HL-60 (cell line): ENCODE measurements at regions not wholly inside any gene's neighbourhood (a gene's known extent, or its start where the extent isn't known, plus 50 kb on each side); places are given as distances from the start of the nearest gene placed in this dataset.

Experiments used
- CTCF ChIP-seq: IDR thresholded peaks from one replicate; pipeline ENCODE4 v1.5.1; 2011; ENCODE audit warnings: low read length, control low read depth, inconsistent platforms; ENCODE audit not compliant: insufficient read depth
- GABPA ChIP-seq: IDR thresholded peaks from 2 replicates; pipeline ENCODE4 v1.6.1; 2012; ENCODE audit warnings: low read depth
- POLR2AphosphoS5 ChIP-seq: IDR thresholded peaks from 2 replicates; pipeline ENCODE4 v1.6.1; 2012; ENCODE audit warnings: low read depth
- SPI1 ChIP-seq: IDR thresholded peaks from 2 replicates; pipeline ENCODE4 v1.6.1; 2012; ENCODE audit warnings: low read depth, mild to moderate bottlenecking, borderline replicate concordance
- TF ChIP-seq, protein P1 (sequence below): IDR thresholded peaks from 2 replicates; pipeline ENCODE4 v1.6.1; 2012; ENCODE audit warnings: low read depth; ENCODE audit not compliant: insufficient replicate concordance

DNA sequence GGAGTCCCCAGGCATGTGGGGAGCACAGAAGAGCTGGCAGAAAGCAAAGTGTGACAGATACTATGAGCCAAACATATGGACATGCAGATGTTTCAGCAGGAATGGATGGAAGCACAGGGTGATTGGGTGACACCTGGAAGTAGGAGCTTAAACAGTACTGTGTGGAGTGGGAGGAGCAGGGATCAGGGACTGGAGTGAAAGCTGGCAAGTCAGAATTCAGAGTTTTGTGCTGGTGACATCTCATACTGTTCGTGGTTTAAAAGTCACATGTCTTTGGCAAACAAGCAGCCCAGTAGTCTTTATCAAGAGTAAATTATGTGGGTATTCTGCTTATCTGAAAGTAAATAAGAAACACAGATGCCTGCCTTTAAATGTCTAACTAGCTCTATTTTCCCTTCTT is 408.2 kb downstream of the COG6 start:
- no peak for TF ChIP-seq CTCF
- no peak for TF ChIP-seq SPI1
- TF ChIP-seq, protein P1, sequence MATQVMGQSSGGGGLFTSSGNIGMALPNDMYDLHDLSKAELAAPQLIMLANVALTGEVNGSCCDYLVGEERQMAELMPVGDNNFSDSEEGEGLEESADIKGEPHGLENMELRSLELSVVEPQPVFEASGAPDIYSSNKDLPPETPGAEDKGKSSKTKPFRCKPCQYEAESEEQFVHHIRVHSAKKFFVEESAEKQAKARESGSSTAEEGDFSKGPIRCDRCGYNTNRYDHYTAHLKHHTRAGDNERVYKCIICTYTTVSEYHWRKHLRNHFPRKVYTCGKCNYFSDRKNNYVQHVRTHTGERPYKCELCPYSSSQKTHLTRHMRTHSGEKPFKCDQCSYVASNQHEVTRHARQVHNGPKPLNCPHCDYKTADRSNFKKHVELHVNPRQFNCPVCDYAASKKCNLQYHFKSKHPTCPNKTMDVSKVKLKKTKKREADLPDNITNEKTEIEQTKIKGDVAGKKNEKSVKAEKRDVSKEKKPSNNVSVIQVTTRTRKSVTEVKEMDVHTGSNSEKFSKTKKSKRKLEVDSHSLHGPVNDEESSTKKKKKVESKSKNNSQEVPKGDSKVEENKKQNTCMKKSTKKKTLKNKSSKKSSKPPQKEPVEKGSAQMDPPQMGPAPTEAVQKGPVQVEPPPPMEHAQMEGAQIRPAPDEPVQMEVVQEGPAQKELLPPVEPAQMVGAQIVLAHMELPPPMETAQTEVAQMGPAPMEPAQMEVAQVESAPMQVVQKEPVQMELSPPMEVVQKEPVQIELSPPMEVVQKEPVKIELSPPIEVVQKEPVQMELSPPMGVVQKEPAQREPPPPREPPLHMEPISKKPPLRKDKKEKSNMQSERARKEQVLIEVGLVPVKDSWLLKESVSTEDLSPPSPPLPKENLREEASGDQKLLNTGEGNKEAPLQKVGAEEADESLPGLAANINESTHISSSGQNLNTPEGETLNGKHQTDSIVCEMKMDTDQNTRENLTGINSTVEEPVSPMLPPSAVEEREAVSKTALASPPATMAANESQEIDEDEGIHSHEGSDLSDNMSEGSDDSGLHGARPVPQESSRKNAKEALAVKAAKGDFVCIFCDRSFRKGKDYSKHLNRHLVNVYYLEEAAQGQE: no peak
- no peak for TF ChIP-seq GABPA
- no peak for TF ChIP-seq POLR2AphosphoS5
